GM19025 (cell line): ENCODE measurements at regions not wholly inside any gene's neighbourhood (a gene's known extent, or its start where the extent isn't known, plus 50 kb on each side); places are given as distances from the start of the nearest gene placed in this dataset.

Experiments
- ATAC-seq: cut with Tn5 transposase; IDR thresholded peaks from one replicate; pipeline ENCODE4 v1.9.1; 2021; ENCODE audit warnings: mild to moderate bottlenecking, low read depth, moderate library complexity; ENCODE audit not compliant: unreplicated experiment

- ATAC-seq = no peak
These were observed 90.9 kb upstream of the STK39 start for GRCh38 chr2:168338292-168338691.

GRCh38 chr2:168338803-168339437 lies 91.5 kb upstream of the STK39 start:
- no peak for ATAC-seq

- ATAC-seq = no peak
These were observed 93.5 kb upstream of the STK39 start for GRCh38 chr2:168340931-168341330.

- ATAC-seq = no peak
These were observed 96.2 kb upstream of the STK39 start for GRCh38 chr2:168343586-168343985.

- ATAC-seq = no peak
These were observed 97.3 kb upstream of the STK39 start for GRCh38 chr2:168344706-168345105.

GRCh38 chr2:168345601-168346000 lies 98.2 kb upstream of the STK39 start:
- no peak for ATAC-seq

- peak; percentile 66 for ATAC-seq
These were observed 99.5 kb upstream of the STK39 start for GRCh38 chr2:168346725-168347477.

GRCh38 chr2:168348076-168348475 lies 100.7 kb upstream of the STK39 start:
- peak; percentile 43 for ATAC-seq

- no peak for ATAC-seq
These were observed 103.0 kb upstream of the STK39 start for GRCh38 chr2:168350380-168350779.

- ATAC-seq = no peak
These were observed 102.8 kb upstream of the CERS6 start for GRCh38 chr2:168353251-168353650.

GRCh38 chr2:168354499-168354898 lies 101.6 kb upstream of the CERS6 start:
- no peak for ATAC-seq

GRCh38 chr2:168355121-168355520 lies 101.0 kb upstream of the CERS6 start:
- no peak for ATAC-seq

- no peak for ATAC-seq
These were observed 100.1 kb upstream of the CERS6 start for GRCh38 chr2:168355779-168356476.

- no peak for ATAC-seq
These were observed 99.6 kb upstream of the CERS6 start for GRCh38 chr2:168356477-168356835.

GRCh38 chr2:168357797-168358472 lies 98.1 kb upstream of the CERS6 start:
- ATAC-seq = peak; percentile 63

- ATAC-seq = no peak
These were observed 97.0 kb upstream of the CERS6 start for GRCh38 chr2:168359082-168359481.

GRCh38 chr2:168363347-168364092 lies 92.6 kb upstream of the CERS6 start:
- ATAC-seq = no peak

- ATAC-seq = no peak
These were observed 90.9 kb upstream of the CERS6 start for GRCh38 chr2:168365094-168365621.

GRCh38 chr2:168369031-168369430 lies 87.0 kb upstream of the CERS6 start:
- ATAC-seq = no peak
